Progenitor cell of endocrine pancreas (in vitro differentiated cells): ENCODE measurements at regions not wholly inside any gene's neighbourhood (a gene's known extent, or its start where the extent isn't known, plus 50 kb on each side); places are given as distances from the start of the nearest gene placed in this dataset.

Experiments used
- DNase-seq: peaks from one replicate; pipeline ENCODE4 v3.0.0; 2021; ENCODE audit warnings: low spot score; ENCODE audit not compliant: unreplicated experiment
- H3K27ac Mint-ChIP-seq: 2 replicates; pipeline ENCODE4 v1.8.0; 2021; ENCODE audit warnings: mild to moderate bottlenecking, moderate library complexity, mixed read lengths
- H3K27me3 Mint-ChIP-seq: 2 replicates; pipeline ENCODE4 v1.8.0; 2021; ENCODE audit warnings: mixed read lengths
- H3K36me3 Mint-ChIP-seq: 2 replicates; pipeline ENCODE4 v1.8.0; 2022; ENCODE audit warnings: mixed read lengths; ENCODE audit not compliant: insufficient read depth
- H3K4me1 Mint-ChIP-seq: 2 replicates; pipeline ENCODE4 v1.8.0; 2021; ENCODE audit warnings: low read depth, mixed read lengths
- H3K4me3 Mint-ChIP-seq: 2 replicates; pipeline ENCODE4 v1.8.0; 2021; ENCODE audit warnings: low read depth, mild to moderate bottlenecking, moderate library complexity, mixed read lengths
- H3K9me3 Mint-ChIP-seq: 2 replicates; pipeline ENCODE4 v1.8.0; 2021; ENCODE audit warnings: low read depth, mixed read lengths
- CTCF ChIP-seq: fragments of 200-600 bp; sonication (generic); IDR thresholded peaks from one replicate; pipeline ENCODE4 v1.5.0; 2021; ENCODE audit warnings: antibody characterized with exemption, mild to moderate bottlenecking; ENCODE audit not compliant: unreplicated experiment

DNA sequence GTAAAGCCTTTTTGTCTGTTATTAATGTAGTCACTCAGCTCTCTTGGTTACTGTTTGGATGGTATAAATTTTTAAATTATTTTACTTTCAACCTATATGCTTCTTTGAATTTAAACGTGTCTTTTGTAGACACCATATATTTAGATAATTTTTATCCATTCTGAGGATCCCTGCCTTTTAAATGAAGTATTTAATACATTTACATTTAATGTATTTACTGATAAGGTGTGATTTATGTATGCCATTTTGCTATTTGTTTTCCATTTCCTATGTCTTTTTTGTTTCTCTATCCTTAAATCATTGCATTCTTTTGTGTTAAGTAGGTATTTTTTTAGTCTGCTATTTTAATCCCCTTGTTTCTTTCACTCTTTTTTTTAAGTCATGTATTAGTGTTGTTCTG lies 238.0 kb downstream of the RAB28 start:
- peaks cover 7% of the 10 kb centered on the region for H3K36me3 Mint-ChIP-seq
- no peaks in the 10 kb centered on the region for H3K27me3 Mint-ChIP-seq

DNA sequence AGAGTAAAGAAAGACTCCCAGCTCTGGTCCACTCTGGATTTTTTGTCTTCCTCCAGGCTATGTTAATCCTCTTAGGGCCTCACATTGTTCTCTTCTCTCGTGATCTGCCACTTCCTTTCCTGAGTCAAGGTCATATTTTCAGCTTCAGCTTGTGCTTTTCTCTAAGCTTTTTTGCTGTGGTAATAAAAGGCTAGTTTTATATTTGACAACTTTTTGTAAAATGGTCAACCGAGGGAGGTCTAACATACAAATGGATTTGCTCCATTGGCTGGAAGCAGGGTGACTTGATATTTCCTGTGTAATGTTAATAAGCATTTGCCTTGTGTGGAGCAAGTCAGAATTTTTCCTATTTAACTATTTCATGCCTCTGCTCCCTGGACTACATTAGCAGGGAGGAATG lies 239.7 kb downstream of the RAB28 start:
- H3K4me3 Mint-ChIP-seq: no peak overlapping the region
- H3K9me3 Mint-ChIP-seq: peaks cover 20% of the 10 kb centered on the region
- H3K36me3 Mint-ChIP-seq: peaks cover 7% of the 10 kb centered on the region
- TF ChIP-seq CTCF: no peak
- no peak overlapping the region for H3K27ac Mint-ChIP-seq
- no peak for DNase-seq
- H3K4me1 Mint-ChIP-seq: no peaks in the 10 kb centered on the region
- no peaks in the 10 kb centered on the region for H3K27me3 Mint-ChIP-seq

More for the DNA sequence above, 238.0 kb downstream of the RAB28 start:
- H3K27ac Mint-ChIP-seq: no peak overlapping the region
- no peak for DNase-seq
- TF ChIP-seq CTCF: no peak
- no peak overlapping the region for H3K4me3 Mint-ChIP-seq
- H3K4me1 Mint-ChIP-seq: no peaks in the 10 kb centered on the region
- H3K9me3 Mint-ChIP-seq: peaks cover 20% of the 10 kb centered on the region

- Mint-ChIP-seq H3K4me1 (no peaks in the 10 kb centered on the region), H3K27ac (no peak overlapping the region), H3K4me3 (no peak overlapping the region), H3K27me3 (no peaks in the 10 kb centered on the region), H3K36me3 (peaks cover 7% of the 10 kb centered on the region), H3K9me3 (peaks cover 10% of the 10 kb centered on the region)
- DNase-seq: no peak
- no peak for TF ChIP-seq CTCF
Observed at GRCh38 chr4:13243152-13243551, 241.0 kb downstream of the RAB28 start.

DNA sequence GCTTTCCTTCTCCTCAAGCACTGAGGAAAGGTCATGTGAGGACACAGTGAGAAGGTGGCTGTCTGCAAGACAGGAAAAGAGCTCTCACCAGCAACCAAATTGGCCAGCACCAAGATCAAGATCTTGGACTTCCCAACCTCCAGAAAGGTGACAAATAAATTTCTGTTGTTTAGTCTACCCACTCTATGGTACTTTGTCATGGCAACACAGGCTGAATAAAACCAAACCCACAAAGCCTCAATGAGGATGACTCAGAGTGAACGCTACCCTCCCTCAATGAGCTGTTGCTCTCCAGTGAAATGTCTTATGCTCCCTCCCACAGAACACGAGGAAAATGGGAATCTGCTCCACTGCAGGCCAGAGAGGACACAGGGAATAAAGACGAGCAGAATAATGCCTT lies 244.1 kb downstream of the RAB28 start:
- TF ChIP-seq CTCF: no peak
- Mint-ChIP-seq H3K27me3 (no peaks in the 10 kb centered on the region), H3K36me3 (no peaks in the 10 kb centered on the region), H3K4me3 (no peak overlapping the region), H3K9me3 (no peaks in the 10 kb centered on the region), H3K27ac (no peak overlapping the region), H3K4me1 (no peaks in the 10 kb centered on the region)
- no peak for DNase-seq

DNA sequence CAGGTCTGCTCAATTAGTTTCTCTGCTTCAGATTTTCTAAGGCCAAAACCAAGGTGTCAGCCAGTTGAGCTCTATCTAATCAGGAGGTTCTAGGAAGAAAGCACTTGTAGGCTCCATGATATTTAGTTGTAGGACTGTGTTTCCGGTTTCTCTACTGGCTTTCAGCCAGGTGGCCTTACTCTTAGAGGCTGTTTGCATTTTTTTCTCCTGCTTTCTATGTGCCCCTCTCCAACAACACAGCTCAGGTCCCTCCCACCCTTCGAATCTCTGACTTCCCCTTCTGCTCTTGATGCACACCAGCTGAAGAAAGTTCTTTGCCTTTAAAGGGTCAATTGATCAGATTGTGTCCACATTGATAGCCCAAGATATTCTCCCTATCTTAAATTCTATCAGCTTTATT lies 245.2 kb downstream of the RAB28 start:
- Mint-ChIP-seq H3K27me3 (no peaks in the 10 kb centered on the region), H3K27ac (no peak overlapping the region), H3K4me1 (no peaks in the 10 kb centered on the region), H3K36me3 (no peaks in the 10 kb centered on the region), H3K9me3 (peaks cover 4% of the 10 kb centered on the region), H3K4me3 (no peak overlapping the region)
- DNase-seq: no peak
- TF ChIP-seq CTCF: no peak
